ENCODE measurements at regions not wholly inside any gene's neighbourhood (a gene's known extent, or its start where the extent isn't known, plus 50 kb on each side); places are given as distances from the start of the nearest gene placed in this dataset.

- TF ChIP-seq POLR2AphosphoS5 (IDR thresholded peaks at IDR 0.05; ENCODE audit: low read depth, low read length) (no peak), SIN3A (IDR thresholded peaks at IDR 0.05; ENCODE audit: borderline replicate concordance, low read depth, low read length) (no peak), GABPA (IDR thresholded peaks at IDR 0.05; ENCODE audit: low read depth) (no peak), EZH2phosphoT487 (IDR thresholded peaks at IDR 0.05; ENCODE audit: borderline replicate concordance, low read depth) (no peak), ZBTB33 (IDR thresholded peaks at IDR 0.05; ENCODE audit: borderline replicate concordance, low read depth) (no peak), REST (IDR thresholded peaks at IDR 0.05; ENCODE audit: low read depth, low read length) (no peak), NRF1 (IDR thresholded peaks at IDR 0.05; ENCODE audit: low read depth, low read length) (no peak), MAX (IDR thresholded peaks at IDR 0.05; ENCODE audit: low read depth) (no peak), FOXJ3 (CRISPR knock-in tag; IDR thresholded peaks at IDR 0.05) (no peak), RAD21 (IDR thresholded peaks at IDR 0.05; ENCODE audit: low read length) (no peak)
- TF ChIP-seq, protein P1, sequence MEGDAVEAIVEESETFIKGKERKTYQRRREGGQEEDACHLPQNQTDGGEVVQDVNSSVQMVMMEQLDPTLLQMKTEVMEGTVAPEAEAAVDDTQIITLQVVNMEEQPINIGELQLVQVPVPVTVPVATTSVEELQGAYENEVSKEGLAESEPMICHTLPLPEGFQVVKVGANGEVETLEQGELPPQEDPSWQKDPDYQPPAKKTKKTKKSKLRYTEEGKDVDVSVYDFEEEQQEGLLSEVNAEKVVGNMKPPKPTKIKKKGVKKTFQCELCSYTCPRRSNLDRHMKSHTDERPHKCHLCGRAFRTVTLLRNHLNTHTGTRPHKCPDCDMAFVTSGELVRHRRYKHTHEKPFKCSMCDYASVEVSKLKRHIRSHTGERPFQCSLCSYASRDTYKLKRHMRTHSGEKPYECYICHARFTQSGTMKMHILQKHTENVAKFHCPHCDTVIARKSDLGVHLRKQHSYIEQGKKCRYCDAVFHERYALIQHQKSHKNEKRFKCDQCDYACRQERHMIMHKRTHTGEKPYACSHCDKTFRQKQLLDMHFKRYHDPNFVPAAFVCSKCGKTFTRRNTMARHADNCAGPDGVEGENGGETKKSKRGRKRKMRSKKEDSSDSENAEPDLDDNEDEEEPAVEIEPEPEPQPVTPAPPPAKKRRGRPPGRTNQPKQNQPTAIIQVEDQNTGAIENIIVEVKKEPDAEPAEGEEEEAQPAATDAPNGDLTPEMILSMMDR (IDR thresholded peaks at IDR 0.05): no peak
Measured at GRCh38 chr14:49044981-49045380, 541.2 kb downstream of the RPS29 start.

Measured in SK-N-SH (cell line).